ENCODE measurements at regions not wholly inside any gene's neighbourhood (a gene's known extent, or its start where the extent isn't known, plus 50 kb on each side); places are given as distances from the start of the nearest gene placed in this dataset.
A peak's percentile ranks its signal among the peaks of the same experiment; 100 is the strongest.

GRCh38 chr9:108417312-108417711 is 438.5 kb downstream of the ACTL7B start (continued):
- no peak for TF ChIP-seq REST (IDR thresholded peaks at IDR 0.05; ENCODE audit: unreplicated experiment)
- TF ChIP-seq CREB1 (CRISPR knock-in tag; IDR thresholded peaks at IDR 0.05; ENCODE audit: low read depth): no peak

GRCh38 chr9:108416324-108416723 is 439.5 kb downstream of the ACTL7B start:
- H3K4me3 ChIP-seq: no peak overlapping the region
- H4K20me1 ChIP-seq (replicated peaks; ENCODE audit: insufficient read depth): no peaks in the 10 kb centered on the region
- H3K4me1 Mint-ChIP-seq: no peaks in the 10 kb centered on the region
- no peaks in the 10 kb centered on the region for H3K36me3 Mint-ChIP-seq (ENCODE audit: low read depth)
- ATAC-seq (peak; percentile 38; the same call in 1 of the 3 replicates), DNase-seq (ENCODE audit: low spot score) (peak; percentile 26)
- no peaks in the 10 kb centered on the region for H3K4me1 ChIP-seq (ENCODE audit: insufficient read depth)
- H3K9me3 Mint-ChIP-seq: no peaks in the 10 kb centered on the region; the same call in 2 of the 3 replicates
- no peak overlapping the region for H3K4me2 ChIP-seq
- H3F3A ChIP-seq (replicated peaks; ENCODE audit: low read depth): no peaks in the 10 kb centered on the region
- H3K27ac ChIP-seq (ENCODE audit: low read depth): no peak overlapping the region
- H2AFZ ChIP-seq: no peak overlapping the region
- H3K27ac Mint-ChIP-seq: no peak overlapping the region
- no peaks in the 10 kb centered on the region for H3K36me3 ChIP-seq (ENCODE audit: insufficient read depth)
- no peaks in the 10 kb centered on the region for H3K27me3 ChIP-seq (ENCODE audit: insufficient read depth)
- TF ChIP-seq NANOG (IDR thresholded peaks at IDR 0.05; ENCODE audit: borderline replicate concordance): no peak
- TF ChIP-seq, protein P1, sequence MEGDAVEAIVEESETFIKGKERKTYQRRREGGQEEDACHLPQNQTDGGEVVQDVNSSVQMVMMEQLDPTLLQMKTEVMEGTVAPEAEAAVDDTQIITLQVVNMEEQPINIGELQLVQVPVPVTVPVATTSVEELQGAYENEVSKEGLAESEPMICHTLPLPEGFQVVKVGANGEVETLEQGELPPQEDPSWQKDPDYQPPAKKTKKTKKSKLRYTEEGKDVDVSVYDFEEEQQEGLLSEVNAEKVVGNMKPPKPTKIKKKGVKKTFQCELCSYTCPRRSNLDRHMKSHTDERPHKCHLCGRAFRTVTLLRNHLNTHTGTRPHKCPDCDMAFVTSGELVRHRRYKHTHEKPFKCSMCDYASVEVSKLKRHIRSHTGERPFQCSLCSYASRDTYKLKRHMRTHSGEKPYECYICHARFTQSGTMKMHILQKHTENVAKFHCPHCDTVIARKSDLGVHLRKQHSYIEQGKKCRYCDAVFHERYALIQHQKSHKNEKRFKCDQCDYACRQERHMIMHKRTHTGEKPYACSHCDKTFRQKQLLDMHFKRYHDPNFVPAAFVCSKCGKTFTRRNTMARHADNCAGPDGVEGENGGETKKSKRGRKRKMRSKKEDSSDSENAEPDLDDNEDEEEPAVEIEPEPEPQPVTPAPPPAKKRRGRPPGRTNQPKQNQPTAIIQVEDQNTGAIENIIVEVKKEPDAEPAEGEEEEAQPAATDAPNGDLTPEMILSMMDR (conservative IDR thresholded peaks at IDR 0.05; ENCODE audit: low read depth in 2 of 2): peak; percentile 32 to 39
- TF ChIP-seq CREB1 (CRISPR knock-in tag; IDR thresholded peaks at IDR 0.05; ENCODE audit: low read depth): no peak
- TF ChIP-seq, protein P2, sequence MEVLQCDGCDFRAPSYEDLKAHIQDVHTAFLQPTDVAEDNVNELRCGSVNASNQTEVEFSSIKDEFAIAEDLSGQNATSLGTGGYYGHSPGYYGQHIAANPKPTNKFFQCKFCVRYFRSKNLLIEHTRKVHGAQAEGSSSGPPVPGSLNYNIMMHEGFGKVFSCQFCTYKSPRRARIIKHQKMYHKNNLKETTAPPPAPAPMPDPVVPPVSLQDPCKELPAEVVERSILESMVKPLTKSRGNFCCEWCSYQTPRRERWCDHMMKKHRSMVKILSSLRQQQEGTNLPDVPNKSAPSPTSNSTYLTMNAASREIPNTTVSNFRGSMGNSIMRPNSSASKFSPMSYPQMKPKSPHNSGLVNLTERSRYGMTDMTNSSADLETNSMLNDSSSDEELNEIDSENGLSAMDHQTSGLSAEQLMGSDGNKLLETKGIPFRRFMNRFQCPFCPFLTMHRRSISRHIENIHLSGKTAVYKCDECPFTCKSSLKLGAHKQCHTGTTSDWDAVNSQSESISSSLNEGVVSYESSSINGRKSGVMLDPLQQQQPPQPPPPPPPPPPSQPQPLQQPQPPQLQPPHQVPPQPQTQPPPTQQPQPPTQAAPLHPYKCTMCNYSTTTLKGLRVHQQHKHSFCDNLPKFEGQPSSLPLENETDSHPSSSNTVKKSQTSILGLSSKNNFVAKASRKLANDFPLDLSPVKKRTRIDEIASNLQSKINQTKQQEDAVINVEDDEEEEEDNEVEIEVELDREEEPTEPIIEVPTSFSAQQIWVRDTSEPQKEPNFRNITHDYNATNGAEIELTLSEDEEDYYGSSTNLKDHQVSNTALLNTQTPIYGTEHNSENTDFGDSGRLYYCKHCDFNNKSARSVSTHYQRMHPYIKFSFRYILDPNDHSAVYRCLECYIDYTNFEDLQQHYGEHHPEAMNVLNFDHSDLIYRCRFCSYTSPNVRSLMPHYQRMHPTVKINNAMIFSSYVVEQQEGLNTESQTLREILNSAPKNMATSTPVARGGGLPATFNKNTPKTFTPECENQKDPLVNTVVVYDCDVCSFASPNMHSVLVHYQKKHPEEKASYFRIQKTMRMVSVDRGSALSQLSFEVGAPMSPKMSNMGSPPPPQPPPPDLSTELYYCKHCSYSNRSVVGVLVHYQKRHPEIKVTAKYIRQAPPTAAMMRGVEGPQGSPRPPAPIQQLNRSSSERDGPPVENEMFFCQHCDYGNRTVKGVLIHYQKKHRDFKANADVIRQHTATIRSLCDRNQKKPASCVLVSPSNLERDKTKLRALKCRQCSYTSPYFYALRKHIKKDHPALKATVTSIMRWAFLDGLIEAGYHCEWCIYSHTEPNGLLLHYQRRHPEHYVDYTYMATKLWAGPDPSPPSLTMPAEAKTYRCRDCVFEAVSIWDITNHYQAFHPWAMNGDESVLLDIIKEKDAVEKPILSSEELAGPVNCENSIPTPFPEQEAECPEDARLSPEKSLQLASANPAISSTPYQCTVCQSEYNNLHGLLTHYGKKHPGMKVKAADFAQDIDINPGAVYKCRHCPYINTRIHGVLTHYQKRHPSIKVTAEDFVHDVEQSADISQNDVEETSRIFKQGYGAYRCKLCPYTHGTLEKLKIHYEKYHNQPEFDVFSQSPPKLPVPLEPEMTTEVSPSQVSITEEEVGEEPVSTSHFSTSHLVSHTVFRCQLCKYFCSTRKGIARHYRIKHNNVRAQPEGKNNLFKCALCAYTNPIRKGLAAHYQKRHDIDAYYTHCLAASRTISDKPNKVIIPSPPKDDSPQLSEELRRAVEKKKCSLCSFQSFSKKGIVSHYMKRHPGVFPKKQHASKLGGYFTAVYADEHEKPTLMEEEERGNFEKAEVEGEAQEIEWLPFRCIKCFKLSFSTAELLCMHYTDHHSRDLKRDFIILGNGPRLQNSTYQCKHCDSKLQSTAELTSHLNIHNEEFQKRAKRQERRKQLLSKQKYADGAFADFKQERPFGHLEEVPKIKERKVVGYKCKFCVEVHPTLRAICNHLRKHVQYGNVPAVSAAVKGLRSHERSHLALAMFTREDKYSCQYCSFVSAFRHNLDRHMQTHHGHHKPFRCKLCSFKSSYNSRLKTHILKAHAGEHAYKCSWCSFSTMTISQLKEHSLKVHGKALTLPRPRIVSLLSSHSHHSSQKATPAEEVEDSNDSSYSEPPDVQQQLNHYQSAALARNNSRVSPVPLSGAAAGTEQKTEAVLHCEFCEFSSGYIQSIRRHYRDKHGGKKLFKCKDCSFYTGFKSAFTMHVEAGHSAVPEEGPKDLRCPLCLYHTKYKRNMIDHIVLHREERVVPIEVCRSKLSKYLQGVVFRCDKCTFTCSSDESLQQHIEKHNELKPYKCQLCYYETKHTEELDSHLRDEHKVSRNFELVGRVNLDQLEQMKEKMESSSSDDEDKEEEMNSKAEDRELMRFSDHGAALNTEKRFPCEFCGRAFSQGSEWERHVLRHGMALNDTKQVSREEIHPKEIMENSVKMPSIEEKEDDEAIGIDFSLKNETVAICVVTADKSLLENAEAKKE (CRISPR knock-in tag; IDR thresholded peaks at IDR 0.05): no peak
- TF ChIP-seq ZNF114 (CRISPR knock-in tag; IDR thresholded peaks at IDR 0.05): no peak
- no peaks in the 10 kb centered on the region for H3K9me2 ChIP-seq (ENCODE audit: insufficient read depth)
- no peaks in the 10 kb centered on the region for H3K79me2 ChIP-seq (replicated peaks; ENCODE audit: insufficient read depth)
- H3K4me3 Mint-ChIP-seq: no peak overlapping the region
- H3K27me3 Mint-ChIP-seq (ENCODE audit: insufficient read depth, low read depth, poor library complexity): no peaks in the 10 kb centered on the region

Measured in GM23338 (cell line).